H1 (cell line): ENCODE measurements at regions not wholly inside any gene's neighbourhood (a gene's known extent, or its start where the extent isn't known, plus 50 kb on each side); places are given as distances from the start of the nearest gene placed in this dataset.

Experiments used
- CTCF ChIA-PET: fragments of 300-600 bp; sonication (Branson Sonifier 250); formaldehyde crosslinking; loops from one replicate; lab custom pipeline; 2021; ENCODE audit not compliant: partially characterized antibody; lab: Charles Lee
- POLR2A ChIA-PET: fragments of 300-600 bp; sonication (Branson Sonifier 250); formaldehyde crosslinking; loops from one replicate; lab custom pipeline; 2021; ENCODE audit warnings: inconsistent platforms; ENCODE audit not compliant: partially characterized antibody; lab: Charles Lee
- DNase-seq, 2 experiments: peaks; one replicate each; pipeline versions ENCODE4 v3.0.0 to v3.0.0-alpha.2; 2010 to 2022; ENCODE audit warnings: low spot score in 2 of 2, low read depth in 1 of 2, mixed read lengths in 1 of 2
- FAIRE-seq: peaks from 2 replicates; lab custom pipeline; 2011; peaks lifted over from hg19 to GRCh38; lab: Jason Lieb, UNC
- H2AFZ ChIP-seq: 2 replicates; pipeline ENCODE4 v1.8.1; 2012; ENCODE audit warnings: low read length, inconsistent platforms
- H2AK5ac ChIP-seq: 2 replicates; pipeline ENCODE4 v1.6.1; 2013; ENCODE audit warnings: low read depth, low read length
- H2BK120ac ChIP-seq: replicated peaks from 2 replicates; pipeline ENCODE3; 2013; ENCODE audit warnings: low read depth, low read length, inconsistent platforms
- H2BK12ac ChIP-seq: 2 replicates; pipeline ENCODE4 v1.6.1; 2013; ENCODE audit warnings: low read depth, low read length
- H2BK15ac ChIP-seq: 2 replicates; pipeline ENCODE4 v1.6.1; 2013; ENCODE audit warnings: low read length
- H2BK20ac ChIP-seq: 2 replicates; pipeline ENCODE4 v1.6.1; 2013; ENCODE audit warnings: low read length
- H2BK5ac ChIP-seq: 2 replicates; pipeline ENCODE4 v1.6.1; 2013; ENCODE audit warnings: low read depth, low read length
- H3K14ac ChIP-seq: 2 replicates; pipeline ENCODE4 v1.6.1; 2013; ENCODE audit warnings: inconsistent platforms; ENCODE audit not compliant: insufficient read length
- H3K18ac ChIP-seq: 2 replicates; pipeline ENCODE4 v1.6.1; 2013; ENCODE audit warnings: low read length; ENCODE audit errors: extremely low read depth
- H3K23ac ChIP-seq: 2 replicates; pipeline ENCODE4 v1.6.1; 2013; ENCODE audit warnings: inconsistent platforms; ENCODE audit not compliant: insufficient read length
- H3K23me2 ChIP-seq: 2 replicates; pipeline ENCODE4 v1.6.1; 2013; ENCODE audit warnings: low read depth, low read length
- H3K27ac ChIP-seq: 2 replicates; pipeline ENCODE4 v1.6.1; 2011; ENCODE audit warnings: low read depth, low read length, inconsistent platforms
- H3K27me3 ChIP-seq, 4 experiments: replicated peaks in 1 of 4; 1 replicate in 1 of 4; 2 replicates in 3 of 4; pipeline versions ENCODE4 v1.6.1 to v1.8.1; 2011 to 2013; ENCODE audit warnings: low read length in 3 of 4, mild to moderate bottlenecking in 3 of 4, inconsistent platforms in 2 of 4, mixed read lengths in 2 of 4, moderate library complexity in 1 of 4; ENCODE audit not compliant: control insufficient read depth in 3 of 4, insufficient read depth in 3 of 4; ENCODE audit errors: extremely low read depth in 1 of 4
- H3K36me3 ChIP-seq, 4 experiments: 2 replicates each; pipeline versions ENCODE4 v1.6.1 to v1.8.1; 2011 to 2013; ENCODE audit warnings: mild to moderate bottlenecking in 4 of 4, low read length in 3 of 4, moderate library complexity in 2 of 4, control low read depth in 1 of 4, inconsistent platforms in 1 of 4; ENCODE audit not compliant: insufficient read depth in 4 of 4, control insufficient read depth in 2 of 4
- H3K4ac ChIP-seq: replicated peaks from 2 replicates; pipeline ENCODE3; 2013; ENCODE audit warnings: low read length, low read depth, mixed read lengths, inconsistent platforms; ENCODE audit not compliant: insufficient read length
- H3K4me1 ChIP-seq, 4 experiments: replicated peaks in 1 of 4; 1 replicate in 1 of 4; 2 replicates in 3 of 4; pipeline versions ENCODE4 v1.6.1 to v1.8.1; 2011 to 2013; ENCODE audit warnings: low read length in 3 of 4, inconsistent platforms in 2 of 4, mixed read lengths in 1 of 4; ENCODE audit not compliant: insufficient read depth in 4 of 4, control insufficient read depth in 3 of 4
- H3K4me2 ChIP-seq, 2 experiments: 2 replicates each; pipeline versions ENCODE4 v1.6.1 to v1.8.1; 2011 to 2013; ENCODE audit warnings: low read depth in 2 of 2, low read length in 2 of 2, control low read depth in 1 of 2, inconsistent platforms in 1 of 2, mild to moderate bottlenecking in 1 of 2; ENCODE audit not compliant: insufficient read depth in 1 of 2
- H3K4me3 ChIP-seq, 4 experiments: fragments of 200-600, 300-600 bp in 1 of 4; sonication (generic), shearing (Covaris generic), sonication (Bioruptor Twin) in 1 of 4; 2 replicates each; pipeline versions ENCODE4 v1.5.1 to v1.8.1; 2011 to 2016; ENCODE audit warnings: low read length in 4 of 4, low read depth in 3 of 4, control low read depth in 2 of 4, inconsistent platforms in 2 of 4, mild to moderate bottlenecking in 2 of 4, mixed read lengths in 1 of 4, moderate library complexity in 1 of 4; ENCODE audit not compliant: insufficient read depth in 2 of 4; ENCODE audit errors: extremely low read depth in 1 of 4
- H3K56ac ChIP-seq: replicated peaks from 2 replicates; pipeline ENCODE3; 2013; ENCODE audit warnings: low read depth, mild to moderate bottlenecking, mixed read lengths, low read length, inconsistent platforms; ENCODE audit not compliant: insufficient read length
- H3K79me1 ChIP-seq: 2 replicates; pipeline ENCODE4 v1.6.1; 2013; ENCODE audit warnings: low read depth, low read length, control low read depth
- H3K79me2 ChIP-seq, 2 experiments: 2 replicates each; pipeline versions ENCODE4 v1.6.1 to v1.8.1; 2012 to 2013; ENCODE audit warnings: low read length in 2 of 2, mild to moderate bottlenecking in 2 of 2, inconsistent platforms in 1 of 2; ENCODE audit not compliant: insufficient read depth in 2 of 2, control insufficient read depth in 1 of 2
- H3K9ac ChIP-seq, 4 experiments: replicated peaks in 1 of 4; 1 replicate in 1 of 4; 2 replicates in 3 of 4; pipeline versions ENCODE4 v1.6.1 to v1.8.1; 2011 to 2013; ENCODE audit warnings: low read depth in 3 of 4, low read length in 3 of 4, control low read depth in 2 of 4, mild to moderate bottlenecking in 2 of 4, moderate library complexity in 2 of 4, inconsistent platforms in 1 of 4; ENCODE audit errors: extremely low read depth in 1 of 4
- H3K9me3 ChIP-seq, 2 experiments: 2 replicates each; pipeline versions ENCODE4 v1.6.1 to v1.8.1; 2012 to 2013; ENCODE audit warnings: mild to moderate bottlenecking in 2 of 2, moderate library complexity in 2 of 2, control low read depth in 1 of 2, inconsistent platforms in 1 of 2, low read depth in 1 of 2, low read length in 1 of 2, mixed read lengths in 1 of 2; ENCODE audit not compliant: insufficient read depth in 2 of 2
- H4K20me1 ChIP-seq, 2 experiments: replicated peaks in 1 of 2; 2 replicates each; pipeline versions ENCODE3 to v1.8.1; 2011 to 2013; ENCODE audit warnings: inconsistent platforms in 2 of 2, low read length in 2 of 2, mild to moderate bottlenecking in 1 of 2; ENCODE audit not compliant: insufficient read depth in 2 of 2, control insufficient read depth in 1 of 2
- H4K5ac ChIP-seq: 2 replicates; pipeline ENCODE4 v1.6.1; 2013; ENCODE audit warnings: low read length, low read depth, mixed read lengths, inconsistent platforms; ENCODE audit not compliant: insufficient read length
- H4K8ac ChIP-seq: 2 replicates; pipeline ENCODE4 v1.8.0; 2013; ENCODE audit warnings: mild to moderate bottlenecking, moderate library complexity, low read length, inconsistent platforms; ENCODE audit not compliant: insufficient read depth; ENCODE audit errors: extremely low read depth
- H4K91ac ChIP-seq: replicated peaks from 2 replicates; pipeline ENCODE3; 2013; ENCODE audit warnings: low read length, mixed read lengths, inconsistent platforms; ENCODE audit not compliant: insufficient read length
- BCL11A ChIP-seq, 2 experiments: IDR thresholded peaks; one replicate each; pipeline ENCODE4 v1.6.1; 2011; ENCODE audit warnings: low read depth in 2 of 2, low read length in 2 of 2, mild to moderate bottlenecking in 2 of 2
- CHD1 ChIP-seq: IDR thresholded peaks from 2 replicates; pipeline ENCODE4 v1.6.1; 2012; ENCODE audit warnings: low read depth, low read length, improper control_type of control experiment
- CTBP2 ChIP-seq: IDR thresholded peaks from 2 replicates; pipeline ENCODE4 v1.7.0; 2011; ENCODE audit warnings: borderline replicate concordance, mild to moderate bottlenecking, moderate library complexity, mixed read lengths, low read length; ENCODE audit not compliant: insufficient read depth, insufficient read length
- GTF2F1 ChIP-seq: IDR thresholded peaks from 2 replicates; pipeline ENCODE4 v1.6.1; 2012; ENCODE audit warnings: low read depth, low read length, improper control_type of control experiment, borderline replicate concordance
- MAFK ChIP-seq: IDR thresholded peaks from 2 replicates; pipeline ENCODE4 v1.6.1; 2012; ENCODE audit warnings: low read depth, mild to moderate bottlenecking, improper control_type of control experiment, low read length
- SAP30 ChIP-seq: fragments of 300-600 bp; sonication (generic); IDR thresholded peaks from 2 replicates; pipeline ENCODE4 v1.7.1; 2012; ENCODE audit warnings: low read length, moderate library complexity, mild to moderate bottlenecking, inconsistent platforms; ENCODE audit not compliant: insufficient read depth, insufficient replicate concordance
- WGBS, 2 experiments: shearing (Covaris generic) in 1 of 2; methylation state at CpG; one replicate each; pipeline versions ENCODE4 v1.1.6 to v1.1.7; 2013 to 2015; ENCODE audit warnings: low lambda C conversion rate in 2 of 2, mixed read lengths in 2 of 2, inconsistent platforms in 1 of 2, low coverage in 1 of 2, missing lambda C conversion rate in 1 of 2; ENCODE audit not compliant: insufficient replicate concordance in 2 of 2, insufficient coverage in 1 of 2, insufficient read length in 1 of 2; ENCODE audit errors: extremely low coverage in 1 of 2, missing lambda C conversion rate in 1 of 2; 5-methylcytosine and 5-hydroxymethylcytosine counted together

DNA sequence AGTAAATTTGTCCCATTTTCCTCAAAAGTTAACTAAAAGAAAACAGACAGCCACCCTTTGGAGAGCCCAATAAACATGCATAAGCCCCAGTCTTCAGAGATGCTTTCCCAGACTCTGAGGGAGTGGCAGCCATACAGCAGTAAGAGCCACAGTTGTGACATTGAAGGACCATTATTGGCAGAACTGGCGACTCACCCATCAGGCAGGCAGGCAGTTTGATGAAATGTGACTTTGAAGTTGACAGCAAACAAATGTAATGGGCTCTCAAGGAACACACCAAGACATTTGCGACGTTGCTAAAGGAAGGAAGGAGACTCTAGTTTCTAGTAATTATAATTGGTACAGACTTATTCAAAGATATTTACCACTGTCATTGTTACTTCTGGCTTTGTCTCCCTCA, 287.5 kb upstream of the PHYHIPL start:
- no peak for TF ChIP-seq GTF2F1
- no peak for TF ChIP-seq CHD1
- TF ChIP-seq SAP30 = no peak
- TF ChIP-seq CTBP2 = no peak
- TF ChIP-seq BCL11A (IDR thresholded peaks at IDR 0.05; ENCODE audit: low read depth in 2 of 2, low read length in 2 of 2) = no peak
- no peak for TF ChIP-seq MAFK
- H3K23me2 ChIP-seq = no peaks in the 10 kb centered on the region
- peaks cover 0 to 2% (median 0%) of the 10 kb centered on the region in 4 experiments; a peak in 2 of 7 replicates for H3K4me1 ChIP-seq
- FAIRE-seq (no peak), DNase-seq (no peak)
- no peak overlapping the region for H3K23ac ChIP-seq
- H3K27me3 ChIP-seq = no peaks in the 10 kb centered on the region
- H2AK5ac ChIP-seq = no peak overlapping the region
- WGBS, 2 experiments = 92% methylated on average over 3 of the region's 3 CpGs; no CpG with 5 or more reads in 1 of the 2 experiments
- H3K36me3 ChIP-seq = no peaks in the 10 kb centered on the region
- H3K79me1 ChIP-seq = no peaks in the 10 kb centered on the region
- H3K4me3 ChIP-seq = no peak overlapping the region
- no peak overlapping the region for H3K18ac ChIP-seq
- H3K4ac ChIP-seq = no peak overlapping the region
- no peak overlapping the region for H3K9ac ChIP-seq
- CTCF ChIA-PET = no interaction called here
- H2BK120ac ChIP-seq = no peak overlapping the region
- H3K79me2 ChIP-seq = no peaks in the 10 kb centered on the region
- no peaks in the 10 kb centered on the region for H4K20me1 ChIP-seq
- H3K56ac ChIP-seq = no peak overlapping the region
- H2AFZ ChIP-seq = no peak overlapping the region
- H4K5ac ChIP-seq = no peak overlapping the region
- H2BK15ac ChIP-seq = no peak overlapping the region
- H3K4me2 ChIP-seq = no peak overlapping the region
- no peak overlapping the region for H3K14ac ChIP-seq
- no peak overlapping the region for H3K27ac ChIP-seq
- H3K9me3 ChIP-seq = no peaks in the 10 kb centered on the region
- no peak overlapping the region for H4K8ac ChIP-seq
- no peak overlapping the region for H2BK12ac ChIP-seq
- no peak overlapping the region for H2BK5ac ChIP-seq
- no peak overlapping the region for H2BK20ac ChIP-seq
- POLR2A ChIA-PET = no interaction called here
- H4K91ac ChIP-seq = no peak overlapping the region
